Stimulated activated CD8-positive, alpha-beta memory T cell treated with anti-CD3 and anti-CD28 coated beads, Interleukin-7, amount 100 ng/mL, for 24 hours (primary cell): ENCODE measurements at regions not wholly inside any gene's neighbourhood (a gene's known extent, or its start where the extent isn't known, plus 50 kb on each side); places are given as distances from the start of the nearest gene placed in this dataset.
"Not testable (repeated sequence)": the region's sequence is repeated elsewhere in the genome, so short reads cannot be mapped to it uniquely, and the experiment has no call there.

Source experiments
- DNase-seq: peaks from one replicate; pipeline ENCODE4 v3.0.0-alpha.2; 2020; ENCODE audit warnings: low read depth

DNA sequence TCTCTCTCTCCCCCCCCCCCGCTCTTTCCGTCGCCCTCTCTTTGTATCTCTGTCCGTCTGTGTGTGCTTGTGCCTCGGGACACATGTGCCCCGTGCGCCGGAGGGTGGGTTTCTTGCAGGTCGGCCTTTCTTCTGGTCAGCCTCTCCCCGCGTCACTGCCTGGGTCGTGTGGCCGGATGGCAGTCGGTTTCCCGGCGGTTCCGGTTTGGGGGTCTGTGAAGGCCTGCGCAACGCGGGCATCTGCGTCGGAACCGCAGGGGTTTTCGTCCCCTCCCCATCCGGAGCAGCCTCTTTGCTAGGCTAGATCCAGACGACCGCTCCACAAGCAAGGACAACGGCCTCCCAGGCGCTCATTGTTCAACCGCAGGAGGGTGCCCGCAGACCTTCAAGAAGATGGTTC, 1398.6 kb upstream of the PCDH10 start:
- DNase-seq, result not testable (repeated sequence)

DNA sequence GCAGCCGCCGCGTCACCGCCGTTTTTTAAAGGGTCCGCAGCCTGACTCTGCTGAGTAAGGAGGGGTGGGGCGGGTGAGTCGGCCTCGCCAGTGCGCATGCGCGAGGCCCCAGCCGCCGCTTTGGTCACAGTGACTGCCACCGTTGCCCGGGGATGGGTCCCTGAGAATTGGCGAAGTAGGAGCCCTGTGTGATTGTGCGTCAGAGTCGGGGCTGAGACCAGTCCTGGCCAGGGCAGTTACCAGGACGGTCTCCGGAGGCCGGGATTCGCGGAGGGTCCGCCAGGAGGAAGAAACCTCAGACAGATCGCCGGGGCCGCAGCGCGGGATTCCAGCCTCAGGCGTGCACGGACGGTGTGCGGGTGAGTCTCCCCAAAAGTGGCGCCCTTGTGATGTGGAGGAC, 1386.9 kb upstream of the PCDH10 start:
- not testable (repeated sequence) for DNase-seq

- no peak for DNase-seq
Observed at GRCh38 chr4:131764730-131765129, 1384.4 kb upstream of the PCDH10 start.

GRCh38 chr4:131774382-131774781, 1374.7 kb upstream of the PCDH10 start:
- not testable (repeated sequence) for DNase-seq

- not testable (repeated sequence) for DNase-seq
Observed at GRCh38 chr4:131810565-131810964, 1338.5 kb upstream of the PCDH10 start.
